CD4-positive, alpha-beta T cell (primary cell): ENCODE measurements at regions not wholly inside any gene's neighbourhood (a gene's known extent, or its start where the extent isn't known, plus 50 kb on each side); places are given as distances from the start of the nearest gene placed in this dataset.

Experiments
- ATAC-seq: fragments of 200-7000 bp; cut with Tn5 transposase; one replicate; pipeline ENCODE4 v1.10.0; 2022; ENCODE audit warnings: mild to moderate bottlenecking; ENCODE audit not compliant: poor library complexity
- CTCF ChIA-PET: fragments of 350-600 bp; sonication (Branson Sonifier 250); formaldehyde crosslinking; loops from one replicate; lab custom pipeline; 2021; ENCODE audit warnings: antibody characterized with exemption, inconsistent platforms; lab: Charles Lee
- POLR2A ChIA-PET: fragments of 350-600 bp; sonication (Branson Sonifier 250); formaldehyde crosslinking; loops from one replicate; lab custom pipeline; 2021; ENCODE audit warnings: antibody characterized with exemption, inconsistent platforms; lab: Charles Lee
- DNase-seq, 14 experiments: peaks; one replicate each; pipeline ENCODE4 v3.0.0-alpha.2; 2013 to 2020; ENCODE audit warnings: mixed read lengths in 2 of 14
- H3K27ac ChIP-seq, 2 donors: one replicate each; pipeline versions ENCODE4 v1.5.1 to v1.7.0; 2013; ENCODE audit warnings: low read length in 2 of 2, low read depth in 1 of 2, mild to moderate bottlenecking in 1 of 2
- H3K27me3 ChIP-seq, 2 experiments: 1 replicate in 1 of 2; 2 replicates in 1 of 2; pipeline versions ENCODE4 v1.6.1 to v1.7.0; 2013; ENCODE audit warnings: low read length in 2 of 2, control low read depth in 1 of 2, mild to moderate bottlenecking in 1 of 2, moderate library complexity in 1 of 2; ENCODE audit not compliant: insufficient read depth in 2 of 2, control insufficient read depth in 1 of 2
- H3K36me3 ChIP-seq: one replicate; pipeline ENCODE4 v1.6.1; 2013; ENCODE audit warnings: low read length, control low read depth; ENCODE audit not compliant: insufficient read depth
- H3K4me1 ChIP-seq: one replicate; pipeline ENCODE4 v1.6.1; 2013; ENCODE audit warnings: low read length, control low read depth; ENCODE audit not compliant: insufficient read depth
- H3K4me3 ChIP-seq: one replicate; pipeline ENCODE4 v1.5.1; 2013; ENCODE audit warnings: mild to moderate bottlenecking, low read length, moderate library complexity
- H3K9me3 ChIP-seq, 2 experiments: 1 replicate in 1 of 2; 2 replicates in 1 of 2; pipeline versions ENCODE4 v1.6.1 to v1.7.0; 2013; ENCODE audit warnings: low read length in 2 of 2, mild to moderate bottlenecking in 2 of 2, control low read depth in 1 of 2, moderate library complexity in 1 of 2; ENCODE audit not compliant: control insufficient read depth in 1 of 2, insufficient read depth in 1 of 2
- H3K27ac Mint-ChIP-seq: one replicate; pipeline ENCODE4 v1.8.0; 2020; ENCODE audit warnings: mixed read lengths
- H3K27me3 Mint-ChIP-seq: one replicate; pipeline ENCODE4 v1.8.0; 2021; ENCODE audit warnings: mixed read lengths
- H3K36me3 Mint-ChIP-seq: one replicate; pipeline ENCODE4 v1.8.0; 2021; ENCODE audit warnings: low read depth, mixed read lengths
- H3K4me1 Mint-ChIP-seq: one replicate; pipeline ENCODE4 v1.8.0; 2021; ENCODE audit warnings: low read depth, mixed read lengths
- H3K4me3 Mint-ChIP-seq: one replicate; pipeline ENCODE4 v1.8.0; 2020; ENCODE audit warnings: mild to moderate bottlenecking, mixed read lengths
- H3K9me3 Mint-ChIP-seq: one replicate; pipeline ENCODE4 v1.8.0; 2020; ENCODE audit warnings: mixed read lengths
- CTCF ChIP-seq: fragments of 200-600 bp; IDR thresholded peaks from one replicate; pipeline ENCODE4 v1.8.0; 2022; ENCODE audit warnings: antibody characterized with exemption, mild to moderate bottlenecking
- intact Hi-C, 2 experiments: fragments of 100-400 bp; cut with DNase I in 1 of 2; cut with micrococcal nuclease in 1 of 2; formaldehyde crosslinking; loops; one replicate each; pipeline versions ENCODE4 v1.15.1 to v1.9.0; 2023 to 2025; cut with DNase I, micrococcal nuclease

GRCh38 chr5:109273594-109273993 lies 136.2 kb downstream of the PJA2 start:
- ATAC-seq (no peak), DNase-seq (no peak)
- CTCF ChIA-PET: no interaction called here
- no peaks in the 10 kb centered on the region for H3K36me3 ChIP-seq
- POLR2A ChIA-PET: no interaction called here
- peaks cover 0 to 10% of the 10 kb centered on the region in 2 experiments for H3K9me3 ChIP-seq
- no peak for TF ChIP-seq CTCF
- intact Hi-C loops: no loop called here
- no peak overlapping the region for H3K4me3 Mint-ChIP-seq
- no peak overlapping the region for H3K27ac Mint-ChIP-seq
- no peaks in the 10 kb centered on the region for H3K4me1 Mint-ChIP-seq
- H3K36me3 Mint-ChIP-seq: peaks cover 42% of the 10 kb centered on the region
- no peaks in the 10 kb centered on the region for H3K27me3 ChIP-seq
- peaks cover 10% of the 10 kb centered on the region for H3K9me3 Mint-ChIP-seq
- H3K4me3 ChIP-seq: no peak overlapping the region
- H3K4me1 ChIP-seq: no peaks in the 10 kb centered on the region
- H3K27ac ChIP-seq: no peak overlapping the region
- H3K27me3 Mint-ChIP-seq: no peaks in the 10 kb centered on the region

GRCh38 chr5:109267283-109267682 lies 142.5 kb downstream of the PJA2 start:
- Mint-ChIP-seq H3K27me3 (no peaks in the 10 kb centered on the region), H3K36me3 (peaks cover 17% of the 10 kb centered on the region), H3K4me3 (no peak overlapping the region), H3K27ac (no peak overlapping the region), H3K9me3 (peaks cover 10% of the 10 kb centered on the region), H3K4me1 (no peaks in the 10 kb centered on the region)
- Histone ChIP-seq H3K9me3 (peaks cover 10 to 13% of the 10 kb centered on the region in 2 experiments), H3K27me3 (no peaks in the 10 kb centered on the region), H3K27ac (no peak overlapping the region), H3K36me3 (no peaks in the 10 kb centered on the region), H3K4me3 (no peak overlapping the region), H3K4me1 (no peaks in the 10 kb centered on the region)
- DNase-seq (no peak), ATAC-seq (no peak)
- intact Hi-C loops: no loop called here
- ChIA-PET POLR2A (no interaction called here), CTCF (no interaction called here)
- no peak for TF ChIP-seq CTCF

GRCh38 chr5:109258755-109259154 lies 151.0 kb downstream of the PJA2 start:
- no peaks in the 10 kb centered on the region for H3K4me1 ChIP-seq
- no peak overlapping the region for H3K4me3 ChIP-seq
- intact Hi-C loops: no loop called here
- H3K27me3 ChIP-seq: no peaks in the 10 kb centered on the region
- no peaks in the 10 kb centered on the region for H3K9me3 ChIP-seq
- no peak overlapping the region for H3K4me3 Mint-ChIP-seq
- no peaks in the 10 kb centered on the region for H3K27me3 Mint-ChIP-seq
- ChIA-PET POLR2A (no interaction called here), CTCF (no interaction called here)
- H3K36me3 Mint-ChIP-seq: peaks cover 14% of the 10 kb centered on the region
- no peak for TF ChIP-seq CTCF
- no peak overlapping the region for H3K27ac ChIP-seq
- DNase-seq (no peak), ATAC-seq (no peak)
- H3K4me1 Mint-ChIP-seq: no peaks in the 10 kb centered on the region
- H3K27ac Mint-ChIP-seq: no peak overlapping the region
- no peaks in the 10 kb centered on the region for H3K36me3 ChIP-seq
- peaks cover 2% of the 10 kb centered on the region for H3K9me3 Mint-ChIP-seq
